Glutamatergic neuron (in vitro differentiated cells): ENCODE measurements at regions not wholly inside any gene's neighbourhood (a gene's known extent, or its start where the extent isn't known, plus 50 kb on each side); places are given as distances from the start of the nearest gene placed in this dataset.
"Not testable (repeated sequence)": the region's sequence is repeated elsewhere in the genome, so short reads cannot be mapped to it uniquely, and the experiment has no call there.

Experiments
- DNase-seq: peaks from one replicate; pipeline ENCODE4 v3.0.0; 2022
- H3K27ac Mint-ChIP-seq: one replicate; pipeline ENCODE4 v1.8.0; 2020; ENCODE audit warnings: mild to moderate bottlenecking, mixed read lengths, inconsistent platforms; ENCODE audit not compliant: unreplicated experiment
- H3K27me3 Mint-ChIP-seq: one replicate; pipeline ENCODE4 v1.8.0; 2020; ENCODE audit warnings: mild to moderate bottlenecking, moderate library complexity, mixed read lengths, inconsistent platforms; ENCODE audit not compliant: unreplicated experiment
- H3K36me3 Mint-ChIP-seq: one replicate; pipeline ENCODE4 v1.8.0; 2020; ENCODE audit warnings: mild to moderate bottlenecking, mixed read lengths, inconsistent platforms; ENCODE audit not compliant: unreplicated experiment
- H3K4me1 Mint-ChIP-seq: one replicate; pipeline ENCODE4 v1.8.0; 2020; ENCODE audit warnings: mild to moderate bottlenecking, low read depth, mixed read lengths, inconsistent platforms; ENCODE audit not compliant: unreplicated experiment
- H3K4me3 Mint-ChIP-seq: one replicate; pipeline ENCODE4 v1.8.0; 2020; ENCODE audit warnings: mild to moderate bottlenecking, mixed read lengths, inconsistent platforms; ENCODE audit not compliant: unreplicated experiment
- H3K9me3 Mint-ChIP-seq: one replicate; pipeline ENCODE4 v1.8.0; 2020; ENCODE audit warnings: mild to moderate bottlenecking, moderate library complexity, mixed read lengths, inconsistent platforms; ENCODE audit not compliant: unreplicated experiment

DNA sequence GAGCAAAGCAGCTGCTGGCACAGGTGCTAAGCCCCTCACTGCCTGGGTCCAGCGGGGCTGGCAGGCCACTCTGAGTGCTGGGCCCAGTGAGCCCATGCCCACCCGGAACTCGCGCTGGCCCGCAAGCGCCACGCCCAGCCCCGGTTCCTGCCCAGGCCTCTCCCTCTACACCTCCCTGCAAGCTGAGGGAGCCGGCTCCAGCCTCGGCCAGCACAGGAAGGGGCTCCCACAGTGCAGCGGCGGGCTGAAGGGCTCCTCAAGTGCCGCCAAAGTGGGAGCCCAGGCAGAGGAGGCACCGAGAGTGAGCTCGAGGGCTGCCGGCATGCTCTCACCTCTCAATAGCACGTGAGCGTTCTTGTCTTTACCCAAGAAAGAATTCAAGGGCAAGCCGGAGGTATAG, 219.5 kb upstream of the FRG2C start:
- DNase-seq, H3K9me3 Mint-ChIP-seq, H3K27ac Mint-ChIP-seq, H3K4me3 Mint-ChIP-seq, H3K4me1 Mint-ChIP-seq, H3K36me3 Mint-ChIP-seq, H3K27me3 Mint-ChIP-seq: not testable (repeated sequence)

DNA sequence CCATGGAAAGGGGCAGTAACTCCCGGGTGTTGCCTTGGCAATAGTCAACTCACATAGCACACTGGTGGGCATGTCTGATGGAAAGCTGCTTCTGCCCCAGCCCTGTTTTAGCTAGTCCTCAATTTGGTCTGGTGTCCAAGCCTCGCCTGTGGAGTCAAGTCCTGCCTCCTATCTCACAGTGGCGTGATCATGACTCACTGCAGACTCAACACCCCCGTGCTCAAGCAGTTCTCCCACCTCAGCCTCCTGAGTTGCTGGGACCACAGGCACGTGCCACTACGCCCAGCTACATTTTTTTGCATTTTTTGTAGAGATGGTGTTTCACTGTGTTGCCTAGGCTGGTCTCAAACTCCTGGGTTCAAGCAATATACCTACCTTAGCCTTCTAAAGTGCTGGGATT, 218.9 kb upstream of the FRG2C start:
- H3K27ac Mint-ChIP-seq, DNase-seq, H3K4me3 Mint-ChIP-seq, H3K9me3 Mint-ChIP-seq, H3K36me3 Mint-ChIP-seq, H3K4me1 Mint-ChIP-seq, H3K27me3 Mint-ChIP-seq: not testable (repeated sequence)

DNA sequence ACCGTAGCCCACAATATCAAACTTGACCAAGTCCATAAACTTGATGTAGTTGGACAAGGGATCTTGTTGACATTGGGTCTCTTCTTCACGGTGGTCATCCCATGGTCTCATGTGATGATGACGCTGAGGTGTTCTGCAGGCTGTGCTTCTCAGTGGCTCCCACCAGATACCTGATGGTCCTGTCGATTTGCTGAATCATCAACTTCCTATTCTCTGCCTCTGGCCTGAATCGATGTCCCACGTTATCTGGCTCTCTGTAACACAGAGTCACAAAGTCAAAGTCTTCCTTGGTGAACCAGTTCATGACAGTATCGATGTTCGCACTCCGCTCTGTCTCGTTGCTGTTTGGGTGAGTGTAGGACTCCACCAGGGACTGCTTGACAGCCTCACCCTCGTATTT, 217.2 kb upstream of the FRG2C start:
- H3K27ac Mint-ChIP-seq, H3K4me3 Mint-ChIP-seq, DNase-seq, H3K36me3 Mint-ChIP-seq, H3K27me3 Mint-ChIP-seq, H3K9me3 Mint-ChIP-seq, H3K4me1 Mint-ChIP-seq: not testable (repeated sequence)

GRCh38 chr3:75453328-75453727, 210.8 kb upstream of the FRG2C start:
- H3K36me3 Mint-ChIP-seq, DNase-seq, H3K27ac Mint-ChIP-seq, H3K4me3 Mint-ChIP-seq, H3K9me3 Mint-ChIP-seq, H3K4me1 Mint-ChIP-seq, H3K27me3 Mint-ChIP-seq: not testable (repeated sequence)

DNA sequence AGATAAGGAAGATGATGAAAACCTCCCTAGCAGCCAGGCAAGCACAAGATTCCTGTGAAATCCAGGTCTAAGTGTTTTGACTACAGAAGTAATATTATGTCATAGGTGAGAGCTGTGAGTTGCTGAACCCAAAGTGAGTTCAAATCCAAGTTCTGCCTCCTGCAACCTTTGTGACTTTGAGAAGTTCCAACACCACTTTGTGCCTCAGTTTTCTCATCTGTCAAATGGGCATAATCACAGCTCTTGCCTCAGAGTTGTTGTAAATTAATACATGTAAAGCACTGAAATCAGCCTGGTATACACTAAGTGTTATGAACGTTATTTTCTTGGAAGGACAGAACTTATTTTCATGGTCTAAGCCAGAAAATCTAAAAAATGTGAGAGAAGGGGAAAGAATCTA, 210.3 kb upstream of the FRG2C start:
- H3K4me3 Mint-ChIP-seq, H3K27me3 Mint-ChIP-seq, H3K9me3 Mint-ChIP-seq, H3K27ac Mint-ChIP-seq, H3K4me1 Mint-ChIP-seq, DNase-seq, H3K36me3 Mint-ChIP-seq: not testable (repeated sequence)

- DNase-seq, H3K9me3 Mint-ChIP-seq, H3K27ac Mint-ChIP-seq, H3K4me1 Mint-ChIP-seq, H3K27me3 Mint-ChIP-seq, H3K4me3 Mint-ChIP-seq: not testable (repeated sequence)
- peaks cover 16% of the 10 kb centered on the region for H3K36me3 Mint-ChIP-seq
Observed at GRCh38 chr3:75474530-75474929, 189.6 kb upstream of the FRG2C start.

GRCh38 chr3:75496600-75496999, 167.5 kb upstream of the FRG2C start:
- not testable (repeated sequence) for H3K9me3 Mint-ChIP-seq, H3K36me3 Mint-ChIP-seq, H3K27ac Mint-ChIP-seq, H3K4me3 Mint-ChIP-seq, H3K4me1 Mint-ChIP-seq, DNase-seq, H3K27me3 Mint-ChIP-seq

DNA sequence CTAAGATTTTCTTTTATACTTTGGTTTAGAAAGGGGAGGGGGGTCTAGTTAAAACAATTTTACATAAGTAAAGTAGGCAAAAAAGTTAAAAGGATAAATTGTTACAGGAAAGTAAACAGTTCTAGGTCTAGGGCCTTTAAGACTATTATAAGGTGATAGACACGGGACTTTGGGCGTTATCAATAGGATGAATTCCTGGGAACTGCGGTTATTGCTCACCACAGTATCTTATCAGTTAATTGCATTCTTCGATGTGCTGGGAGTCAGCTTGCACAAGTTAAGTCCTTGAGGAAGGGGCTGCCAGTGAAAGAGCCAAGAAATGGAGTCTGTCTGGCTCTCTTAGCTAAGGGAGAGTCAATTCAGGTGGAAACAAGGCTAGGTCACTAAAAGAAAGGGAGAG, 163.8 kb upstream of the FRG2C start:
- not testable (repeated sequence) for H3K9me3 Mint-ChIP-seq, H3K4me3 Mint-ChIP-seq, H3K27me3 Mint-ChIP-seq, H3K36me3 Mint-ChIP-seq, H3K27ac Mint-ChIP-seq, H3K4me1 Mint-ChIP-seq, DNase-seq

DNA sequence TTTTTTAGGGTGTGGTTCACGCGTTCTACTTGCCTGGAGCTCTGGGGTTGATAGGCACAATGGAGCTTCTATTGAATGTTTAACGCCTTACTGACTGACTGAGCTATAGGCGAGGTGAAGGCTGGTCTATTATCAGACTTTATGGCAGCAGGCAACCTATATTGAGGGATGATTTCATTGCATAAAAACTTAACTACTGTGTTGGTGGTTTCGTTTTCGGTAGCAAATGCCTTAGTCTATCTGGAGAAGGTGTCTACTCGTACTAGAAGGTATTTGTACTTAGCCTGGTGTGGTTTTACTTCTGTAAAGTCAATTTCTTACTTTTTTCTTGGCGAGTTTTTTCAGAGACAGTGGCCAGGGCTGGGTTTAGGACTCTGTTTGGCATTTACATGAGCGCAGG, 162.0 kb upstream of the FRG2C start:
- not testable (repeated sequence) for H3K4me1 Mint-ChIP-seq, H3K27me3 Mint-ChIP-seq, H3K36me3 Mint-ChIP-seq, H3K9me3 Mint-ChIP-seq, H3K27ac Mint-ChIP-seq, H3K4me3 Mint-ChIP-seq, DNase-seq

DNA sequence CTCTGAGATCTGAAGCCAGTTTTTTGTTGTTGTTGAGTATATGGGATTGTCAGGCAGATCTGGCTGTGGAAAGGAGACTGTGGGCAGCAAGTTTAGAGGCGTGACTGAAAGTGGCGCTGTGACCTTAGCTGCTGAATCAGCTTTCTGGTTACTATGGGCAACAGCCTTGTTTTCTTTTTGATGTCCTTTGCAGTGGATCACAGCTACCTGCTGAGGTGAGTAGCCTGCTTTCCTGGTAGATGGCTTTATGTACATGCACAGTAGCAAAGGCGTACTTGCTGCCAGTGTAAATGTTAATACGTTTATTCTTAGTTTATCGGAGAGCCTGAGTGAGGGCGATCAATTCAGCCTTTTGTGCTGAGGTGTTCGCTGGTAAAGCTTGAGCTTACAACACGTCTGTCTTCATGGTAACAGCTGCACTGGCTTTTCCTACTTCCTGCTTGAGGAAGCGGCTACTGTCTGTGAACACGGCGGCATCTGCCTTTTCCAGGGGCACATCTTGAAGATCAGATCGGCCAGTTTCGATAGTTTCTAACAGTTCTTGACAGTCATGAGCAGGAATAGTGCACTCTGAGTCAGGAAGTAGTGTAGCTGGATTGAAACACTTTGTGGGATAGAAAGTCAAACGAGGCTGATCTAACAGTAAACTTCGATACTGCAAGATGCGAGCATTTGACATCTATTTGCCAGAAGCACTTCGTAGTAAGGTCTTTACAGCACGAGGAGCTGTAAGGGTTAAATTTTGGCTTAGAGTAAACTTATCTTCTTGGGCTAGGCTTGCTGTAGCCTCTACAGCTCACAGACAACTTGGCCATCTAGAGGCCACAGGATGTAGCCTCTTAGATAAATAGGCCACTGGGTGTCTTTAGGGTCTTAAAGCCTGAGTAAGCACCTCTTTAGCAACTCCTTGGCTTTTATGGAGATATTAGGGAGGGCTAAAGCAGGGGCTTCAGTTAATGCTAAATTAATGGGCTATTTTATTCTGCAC, 161.1 kb upstream of the FRG2C start:
- not testable (repeated sequence) for H3K36me3 Mint-ChIP-seq, DNase-seq, H3K27ac Mint-ChIP-seq, H3K9me3 Mint-ChIP-seq, H3K4me1 Mint-ChIP-seq, H3K4me3 Mint-ChIP-seq, H3K27me3 Mint-ChIP-seq
